PC-9 (cell line): ENCODE measurements at regions not wholly inside any gene's neighbourhood (a gene's known extent, or its start where the extent isn't known, plus 50 kb on each side); places are given as distances from the start of the nearest gene placed in this dataset.

ENCODE experiments used
- CTCF ChIP-seq: fragments of 200-600 bp; sonication (generic); conservative IDR thresholded peaks from 2 replicates; pipeline ENCODE4 v1.6.1; 2017; ENCODE audit warnings: mixed run types, antibody characterized with exemption, mild to moderate bottlenecking, moderate library complexity
- EZH2 ChIP-seq: fragments of 200-600 bp; sonication (generic); IDR thresholded peaks from 2 replicates; pipeline ENCODE4 v1.8.0; 2017; ENCODE audit warnings: antibody characterized with exemption, low read depth

- TF ChIP-seq CTCF: no peak
- no peak for TF ChIP-seq EZH2
These were observed 251.2 kb upstream of the PMEPA1 start for GRCh38 chr20:57960803-57961575.
